ENCODE measurements at regions not wholly inside any gene's neighbourhood (a gene's known extent, or its start where the extent isn't known, plus 50 kb on each side); places are given as distances from the start of the nearest gene placed in this dataset.

DNA sequence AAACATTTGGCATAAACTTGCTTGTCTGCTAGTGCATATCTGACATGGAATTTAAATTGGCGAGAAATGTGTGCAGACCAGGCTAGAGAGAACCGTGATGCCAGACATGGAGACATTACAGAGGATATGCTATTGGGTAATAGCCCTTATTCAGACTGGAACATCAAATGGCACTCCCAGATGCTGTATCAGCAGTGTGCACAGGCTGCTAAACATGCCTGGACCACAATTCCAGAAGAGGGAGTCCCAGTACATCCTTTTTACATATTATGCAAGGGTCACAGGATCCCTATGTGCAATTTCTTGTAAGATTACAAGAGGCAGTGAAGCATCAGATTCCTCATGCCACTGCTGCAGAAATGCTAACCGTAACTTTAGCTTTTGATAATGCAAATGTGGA, 354.5 kb upstream of the FOXG1 start:
- Histone ChIP-seq H2AFZ (ENCODE audit: low read depth, low read length) (no peak overlapping the region), H3K9ac (ENCODE audit: low read length) (no peak overlapping the region), H3K27me3 (ENCODE audit: insufficient read depth, low read depth, low read length) (no peaks in the 10 kb centered on the region), H4K20me1 (ENCODE audit: insufficient read depth) (no peaks in the 10 kb centered on the region), H3K27ac (ENCODE audit: low read length) (peak overlapping the region; percentile 88), H3F3A (ENCODE audit: insufficient read depth, low read length, poor library complexity, severe bottlenecking) (peaks cover 12% of the 10 kb centered on the region), H3K4me3 (ENCODE audit: low read length) (no peak overlapping the region), H3K79me2 (replicated peaks; ENCODE audit: insufficient read depth, low read length) (no peaks in the 10 kb centered on the region), H3K4me2 (ENCODE audit: low read length) (no peak overlapping the region), H3K9me2 (ENCODE audit: insufficient read depth, low read length) (no peaks in the 10 kb centered on the region), H3K9me3 (ENCODE audit: low read length) (no peaks in the 10 kb centered on the region), H3K36me3 (ENCODE audit: insufficient read depth, low read length) (no peaks in the 10 kb centered on the region)
- TF ChIP-seq POLR2AphosphoS5 (IDR thresholded peaks at IDR 0.05): no peak

DNA sequence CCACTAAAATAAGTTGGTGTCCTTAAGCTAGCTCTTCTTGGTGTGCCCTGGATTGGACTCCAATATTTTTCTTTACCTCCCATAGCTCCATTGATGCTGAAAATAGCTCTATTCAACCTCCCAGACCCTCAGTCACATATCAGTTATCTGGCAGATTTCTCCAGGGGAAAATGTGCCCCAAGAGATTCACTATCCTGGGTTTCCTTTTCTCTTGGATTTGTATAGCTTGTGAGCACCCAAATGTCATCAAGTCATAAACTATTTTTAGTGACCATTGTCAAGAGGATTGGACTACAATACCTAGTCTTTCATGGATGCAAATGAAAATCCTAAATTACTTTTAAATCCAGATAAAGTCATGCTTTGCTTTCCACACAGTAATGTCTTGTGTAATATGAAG, 339.6 kb upstream of the FOXG1 start:
- Histone ChIP-seq H3K9me2 (ENCODE audit: insufficient read depth, low read length) (no peaks in the 10 kb centered on the region), H3K27me3 (ENCODE audit: insufficient read depth, low read depth, low read length) (no peaks in the 10 kb centered on the region), H3K4me2 (ENCODE audit: low read length) (no peak overlapping the region), H3F3A (ENCODE audit: insufficient read depth, low read length, poor library complexity, severe bottlenecking) (no peaks in the 10 kb centered on the region), H2AFZ (ENCODE audit: low read depth, low read length) (no peak overlapping the region), H3K79me2 (replicated peaks; ENCODE audit: insufficient read depth, low read length) (no peaks in the 10 kb centered on the region), H3K9ac (ENCODE audit: low read length) (no peak overlapping the region), H3K9me3 (ENCODE audit: low read length) (no peaks in the 10 kb centered on the region), H3K27ac (ENCODE audit: low read length) (no peak overlapping the region), H3K4me3 (ENCODE audit: low read length) (no peak overlapping the region), H3K36me3 (ENCODE audit: insufficient read depth, low read length) (no peaks in the 10 kb centered on the region), H4K20me1 (ENCODE audit: insufficient read depth) (no peaks in the 10 kb centered on the region)
- TF ChIP-seq, protein P1, sequence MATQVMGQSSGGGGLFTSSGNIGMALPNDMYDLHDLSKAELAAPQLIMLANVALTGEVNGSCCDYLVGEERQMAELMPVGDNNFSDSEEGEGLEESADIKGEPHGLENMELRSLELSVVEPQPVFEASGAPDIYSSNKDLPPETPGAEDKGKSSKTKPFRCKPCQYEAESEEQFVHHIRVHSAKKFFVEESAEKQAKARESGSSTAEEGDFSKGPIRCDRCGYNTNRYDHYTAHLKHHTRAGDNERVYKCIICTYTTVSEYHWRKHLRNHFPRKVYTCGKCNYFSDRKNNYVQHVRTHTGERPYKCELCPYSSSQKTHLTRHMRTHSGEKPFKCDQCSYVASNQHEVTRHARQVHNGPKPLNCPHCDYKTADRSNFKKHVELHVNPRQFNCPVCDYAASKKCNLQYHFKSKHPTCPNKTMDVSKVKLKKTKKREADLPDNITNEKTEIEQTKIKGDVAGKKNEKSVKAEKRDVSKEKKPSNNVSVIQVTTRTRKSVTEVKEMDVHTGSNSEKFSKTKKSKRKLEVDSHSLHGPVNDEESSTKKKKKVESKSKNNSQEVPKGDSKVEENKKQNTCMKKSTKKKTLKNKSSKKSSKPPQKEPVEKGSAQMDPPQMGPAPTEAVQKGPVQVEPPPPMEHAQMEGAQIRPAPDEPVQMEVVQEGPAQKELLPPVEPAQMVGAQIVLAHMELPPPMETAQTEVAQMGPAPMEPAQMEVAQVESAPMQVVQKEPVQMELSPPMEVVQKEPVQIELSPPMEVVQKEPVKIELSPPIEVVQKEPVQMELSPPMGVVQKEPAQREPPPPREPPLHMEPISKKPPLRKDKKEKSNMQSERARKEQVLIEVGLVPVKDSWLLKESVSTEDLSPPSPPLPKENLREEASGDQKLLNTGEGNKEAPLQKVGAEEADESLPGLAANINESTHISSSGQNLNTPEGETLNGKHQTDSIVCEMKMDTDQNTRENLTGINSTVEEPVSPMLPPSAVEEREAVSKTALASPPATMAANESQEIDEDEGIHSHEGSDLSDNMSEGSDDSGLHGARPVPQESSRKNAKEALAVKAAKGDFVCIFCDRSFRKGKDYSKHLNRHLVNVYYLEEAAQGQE (IDR thresholded peaks at IDR 0.05; ENCODE audit: borderline replicate concordance): no peak
- no peak for TF ChIP-seq EZH2 (IDR thresholded peaks at IDR 0.05; ENCODE audit: borderline replicate concordance, insufficient read depth, low read length, poor library complexity, severe bottlenecking)
- TF ChIP-seq SMC3 (conservative IDR thresholded peaks at IDR 0.05; ENCODE audit: poor library complexity): no peak
- TF ChIP-seq RAD21 (conservative IDR thresholded peaks at IDR 0.05): no peak
- no peak for TF ChIP-seq POLR2AphosphoS5 (IDR thresholded peaks at IDR 0.05)
- TF ChIP-seq EP300 (conservative IDR thresholded peaks at IDR 0.05; ENCODE audit: poor library complexity, severe bottlenecking): no peak
- TF ChIP-seq MXI1 (conservative IDR thresholded peaks at IDR 0.05; ENCODE audit: poor library complexity, severe bottlenecking): no peak
- TF ChIP-seq, protein P2, sequence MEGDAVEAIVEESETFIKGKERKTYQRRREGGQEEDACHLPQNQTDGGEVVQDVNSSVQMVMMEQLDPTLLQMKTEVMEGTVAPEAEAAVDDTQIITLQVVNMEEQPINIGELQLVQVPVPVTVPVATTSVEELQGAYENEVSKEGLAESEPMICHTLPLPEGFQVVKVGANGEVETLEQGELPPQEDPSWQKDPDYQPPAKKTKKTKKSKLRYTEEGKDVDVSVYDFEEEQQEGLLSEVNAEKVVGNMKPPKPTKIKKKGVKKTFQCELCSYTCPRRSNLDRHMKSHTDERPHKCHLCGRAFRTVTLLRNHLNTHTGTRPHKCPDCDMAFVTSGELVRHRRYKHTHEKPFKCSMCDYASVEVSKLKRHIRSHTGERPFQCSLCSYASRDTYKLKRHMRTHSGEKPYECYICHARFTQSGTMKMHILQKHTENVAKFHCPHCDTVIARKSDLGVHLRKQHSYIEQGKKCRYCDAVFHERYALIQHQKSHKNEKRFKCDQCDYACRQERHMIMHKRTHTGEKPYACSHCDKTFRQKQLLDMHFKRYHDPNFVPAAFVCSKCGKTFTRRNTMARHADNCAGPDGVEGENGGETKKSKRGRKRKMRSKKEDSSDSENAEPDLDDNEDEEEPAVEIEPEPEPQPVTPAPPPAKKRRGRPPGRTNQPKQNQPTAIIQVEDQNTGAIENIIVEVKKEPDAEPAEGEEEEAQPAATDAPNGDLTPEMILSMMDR (IDR thresholded peaks at IDR 0.05; ENCODE audit: poor library complexity, severe bottlenecking): no peak
- TF ChIP-seq TAF1 (IDR thresholded peaks at IDR 0.05; ENCODE audit: low read depth): no peak

DNA sequence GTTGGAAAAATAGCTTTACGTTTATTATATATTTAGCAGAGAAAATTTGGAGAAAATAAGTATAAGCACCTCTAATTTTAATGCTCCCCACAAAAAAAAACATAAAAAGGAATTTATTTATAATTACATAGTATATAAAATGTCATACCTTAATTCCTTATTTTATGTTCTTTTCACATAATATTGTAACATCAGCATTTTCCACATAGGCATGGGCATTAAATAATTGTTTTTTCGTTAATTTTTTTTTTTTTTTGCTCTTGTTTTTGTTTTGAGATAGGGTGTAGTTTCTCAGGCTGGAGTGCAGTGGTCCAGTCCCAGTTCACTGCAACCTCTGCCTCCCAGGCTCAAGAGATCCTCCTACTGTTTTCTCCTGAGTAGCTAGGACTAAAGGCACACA, 329.8 kb upstream of the FOXG1 start:
- Histone ChIP-seq H3K27ac (ENCODE audit: low read length) (no peak overlapping the region), H3K4me2 (ENCODE audit: low read length) (no peak overlapping the region), H3K9ac (ENCODE audit: low read length) (no peak overlapping the region), H2AFZ (ENCODE audit: low read depth, low read length) (no peak overlapping the region), H3K9me2 (ENCODE audit: insufficient read depth, low read length) (no peaks in the 10 kb centered on the region), H3K4me3 (ENCODE audit: low read length) (no peak overlapping the region), H4K20me1 (ENCODE audit: insufficient read depth) (no peaks in the 10 kb centered on the region), H3F3A (ENCODE audit: insufficient read depth, low read length, poor library complexity, severe bottlenecking) (no peaks in the 10 kb centered on the region), H3K27me3 (ENCODE audit: insufficient read depth, low read depth, low read length) (no peaks in the 10 kb centered on the region), H3K36me3 (ENCODE audit: insufficient read depth, low read length) (no peaks in the 10 kb centered on the region), H3K79me2 (replicated peaks; ENCODE audit: insufficient read depth, low read length) (no peaks in the 10 kb centered on the region), H3K9me3 (ENCODE audit: low read length) (no peaks in the 10 kb centered on the region)
- TF ChIP-seq RAD21 (conservative IDR thresholded peaks at IDR 0.05): no peak
- TF ChIP-seq, protein P1 (IDR thresholded peaks at IDR 0.05; ENCODE audit: borderline replicate concordance): no peak
- no peak for TF ChIP-seq SMC3 (conservative IDR thresholded peaks at IDR 0.05; ENCODE audit: poor library complexity)
- TF ChIP-seq, protein P2 (IDR thresholded peaks at IDR 0.05; ENCODE audit: poor library complexity, severe bottlenecking): no peak
- no peak for TF ChIP-seq EZH2 (IDR thresholded peaks at IDR 0.05; ENCODE audit: borderline replicate concordance, insufficient read depth, low read length, poor library complexity, severe bottlenecking)
- no peak for TF ChIP-seq EP300 (conservative IDR thresholded peaks at IDR 0.05; ENCODE audit: poor library complexity, severe bottlenecking)
- no peak for TF ChIP-seq POLR2AphosphoS5 (IDR thresholded peaks at IDR 0.05)
- TF ChIP-seq TAF1 (IDR thresholded peaks at IDR 0.05; ENCODE audit: low read depth): no peak
- TF ChIP-seq MXI1 (conservative IDR thresholded peaks at IDR 0.05; ENCODE audit: poor library complexity, severe bottlenecking): no peak
